Ramos (cell line): ENCODE measurements at regions not wholly inside any gene's neighbourhood (a gene's known extent, or its start where the extent isn't known, plus 50 kb on each side); places are given as distances from the start of the nearest gene placed in this dataset.
"Not testable (repeated sequence)": the region's sequence is repeated elsewhere in the genome, so short reads cannot be mapped to it uniquely, and the experiment has no call there.

Experiments
- in situ Hi-C: fragments of 300-500 bp; cut with MboI; formaldehyde crosslinking; loops from one replicate; pipeline ENCODE4 v1.14.3; 2022; ENCODE audit warnings: low sequenced_read_pairs; ENCODE audit not compliant: unreplicated experiment

DNA sequence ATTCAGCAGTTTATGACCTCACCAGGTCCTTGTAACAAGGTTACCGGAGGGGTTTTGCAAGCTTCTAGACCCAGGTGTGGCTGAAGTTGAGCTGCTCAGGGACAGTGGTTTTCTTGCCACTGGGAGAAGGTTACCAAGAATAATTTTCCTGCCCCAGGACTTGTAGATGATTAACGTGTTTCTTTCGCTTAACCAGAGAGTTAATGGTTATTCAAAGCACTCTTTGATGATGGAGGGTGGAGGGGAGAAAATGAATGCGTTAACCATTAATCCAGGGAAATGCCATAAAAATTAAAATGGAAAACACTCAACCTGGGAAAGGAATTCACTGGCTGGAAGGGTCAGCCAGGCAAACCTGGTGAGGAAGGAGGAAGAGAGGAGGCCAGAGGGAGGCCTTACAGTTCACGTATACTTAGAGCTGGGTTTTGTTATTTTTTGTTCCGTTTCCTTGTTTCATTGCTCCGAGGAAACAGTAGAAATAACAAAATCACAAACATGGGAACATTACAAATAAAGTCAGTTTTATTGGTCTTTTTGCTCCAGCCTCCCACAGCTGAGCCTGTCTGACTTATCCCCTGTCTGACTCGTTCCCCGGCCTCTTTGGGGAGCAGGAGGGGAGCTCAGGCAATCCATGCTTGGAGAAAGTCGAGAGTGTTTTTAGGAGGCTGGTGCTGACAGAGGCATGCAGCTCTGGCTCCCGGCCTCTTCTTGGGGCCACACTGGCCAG, 207.5 kb upstream of the IRF2BP2 start:
- in situ Hi-C loops: not testable (repeated sequence)

DNA sequence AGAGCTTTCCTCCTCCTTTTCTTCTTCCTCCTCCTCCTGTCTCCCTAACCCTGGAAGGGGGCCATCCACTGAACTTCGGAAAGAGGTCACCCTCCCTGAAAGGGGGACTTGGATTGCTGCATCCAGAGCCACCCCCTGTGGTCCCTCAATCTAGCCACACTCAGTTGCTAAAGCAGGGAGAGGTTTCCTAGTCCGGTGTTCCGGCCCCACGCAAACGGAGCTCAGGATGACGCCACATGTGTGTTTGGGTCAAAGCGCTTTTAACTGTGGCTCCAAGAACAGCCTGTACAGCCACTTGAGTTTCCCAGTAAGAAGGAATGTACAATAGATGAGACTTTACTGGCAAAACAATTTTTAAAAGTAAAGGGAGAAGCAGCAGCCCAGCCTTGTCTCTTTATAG, 206.9 kb upstream of the IRF2BP2 start:
- in situ Hi-C loops: not testable (repeated sequence)

DNA sequence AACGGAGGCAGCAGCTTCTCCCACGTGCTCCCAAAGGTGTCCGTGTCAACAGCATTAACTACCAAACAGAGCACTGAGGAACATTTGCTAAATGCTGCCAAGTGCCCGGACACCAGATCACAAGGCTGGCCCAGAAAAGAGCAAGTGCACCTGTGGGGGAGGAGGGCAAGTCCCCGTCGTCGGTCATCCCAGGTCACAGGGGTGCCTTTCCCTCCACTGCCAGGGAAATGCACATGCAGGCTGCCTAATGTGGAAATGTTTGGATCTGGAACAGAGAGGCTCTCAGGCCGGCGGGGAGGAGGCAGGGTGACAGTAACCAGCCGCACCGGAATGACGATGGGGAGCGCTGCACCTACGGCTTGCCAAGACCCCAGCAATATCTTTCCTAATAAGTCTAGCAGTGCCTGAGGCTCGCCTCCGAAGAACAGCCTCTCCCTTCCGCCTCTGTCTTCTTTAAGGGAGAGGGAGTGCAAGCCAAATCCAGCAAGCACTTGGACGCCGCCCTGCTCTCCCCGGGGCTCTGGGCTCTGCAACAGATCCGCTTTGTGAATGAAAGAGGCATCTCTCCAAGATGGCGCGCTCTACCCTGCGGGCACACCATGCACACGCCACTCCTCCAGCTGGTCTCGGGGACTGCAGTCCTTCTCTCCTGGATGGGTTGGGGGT, 206.3 kb upstream of the IRF2BP2 start:
- in situ Hi-C loops: not testable (repeated sequence)

DNA sequence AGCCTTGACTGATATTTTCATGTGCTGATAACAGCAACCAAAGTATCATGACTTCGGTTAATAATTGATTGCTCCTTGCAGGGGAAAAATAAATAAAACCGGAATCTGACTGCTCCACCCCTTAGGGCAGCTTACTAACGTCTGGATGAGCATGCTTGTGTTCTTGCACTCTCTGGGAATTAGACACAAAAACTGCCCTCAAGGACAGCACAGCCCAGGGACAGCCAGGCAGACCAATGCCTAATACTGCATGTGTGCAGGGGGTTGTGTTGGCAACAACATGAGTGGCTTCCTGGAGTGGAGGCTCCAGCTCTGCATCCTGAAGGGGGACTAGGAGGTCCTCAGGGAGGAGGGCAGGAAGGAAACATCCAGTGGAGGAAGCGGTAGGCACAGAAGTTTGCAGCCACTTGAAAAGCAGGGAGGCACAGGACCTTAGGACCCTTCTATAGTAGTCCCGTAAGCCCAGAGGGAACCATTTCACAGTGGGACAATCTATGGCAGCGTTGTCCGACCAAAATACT, 205.4 kb upstream of the IRF2BP2 start:
- in situ Hi-C loops: not testable (repeated sequence)

DNA sequence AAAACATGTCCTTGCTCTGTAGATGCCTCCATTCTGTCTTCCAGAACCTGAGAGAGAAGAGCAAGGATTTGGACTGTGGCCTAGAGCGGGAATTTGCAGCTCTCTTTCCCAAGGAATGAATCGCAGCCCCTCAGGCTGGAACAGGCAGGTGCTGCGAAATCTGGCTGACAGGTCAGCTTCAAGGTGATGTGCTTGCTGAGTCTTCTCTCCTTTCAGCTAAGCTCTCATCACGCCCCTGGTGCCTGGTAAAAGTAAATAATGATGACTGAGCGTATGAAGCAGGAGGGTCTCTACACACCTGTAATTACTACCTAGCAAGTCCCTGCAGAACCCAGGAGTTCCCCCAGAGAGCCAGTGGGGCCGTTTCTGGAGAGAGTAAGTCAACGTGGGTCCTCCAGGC, 204.3 kb upstream of the IRF2BP2 start:
- in situ Hi-C loops: not testable (repeated sequence)

DNA sequence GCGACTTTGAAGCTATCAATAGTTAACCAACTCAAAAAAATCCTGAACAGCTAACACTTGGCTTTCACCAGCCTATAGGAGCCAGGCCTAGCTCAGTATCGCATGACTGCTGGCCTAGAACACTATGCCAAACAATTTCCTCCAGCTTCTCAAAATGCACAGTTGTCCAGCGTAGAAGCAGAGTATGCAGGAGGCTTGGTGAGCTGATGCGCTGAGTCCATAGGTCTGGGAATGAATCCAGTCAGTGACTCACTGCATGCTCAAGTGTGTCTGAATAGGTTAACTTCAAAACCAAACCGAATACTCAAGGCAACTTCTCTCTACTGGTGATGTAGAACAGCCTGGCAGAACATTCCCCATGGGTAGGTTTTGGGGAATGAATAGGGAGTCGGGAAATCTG, 201.8 kb upstream of the IRF2BP2 start:
- in situ Hi-C loops: not testable (repeated sequence)

DNA sequence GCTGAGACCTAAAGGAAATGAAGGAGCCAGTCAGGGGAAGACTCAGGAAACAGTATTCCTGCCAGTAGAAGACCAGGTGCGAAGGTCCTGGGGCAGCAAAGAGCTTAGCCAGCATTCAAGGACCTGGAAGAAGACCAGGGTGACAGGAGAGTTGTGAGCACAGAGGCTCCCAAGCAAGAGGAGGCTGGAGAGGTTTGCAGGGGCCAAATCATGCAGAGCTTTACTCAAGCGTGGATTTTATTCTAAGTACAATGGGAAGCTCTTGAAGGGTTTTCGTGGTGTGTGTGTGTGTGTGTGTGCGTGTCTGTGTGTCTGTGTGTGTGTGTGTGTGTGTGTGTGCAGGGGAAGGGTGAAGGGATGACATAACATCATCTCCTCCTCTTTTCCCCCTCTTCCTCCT, 200.7 kb upstream of the IRF2BP2 start:
- in situ Hi-C loops: not testable (repeated sequence)

DNA sequence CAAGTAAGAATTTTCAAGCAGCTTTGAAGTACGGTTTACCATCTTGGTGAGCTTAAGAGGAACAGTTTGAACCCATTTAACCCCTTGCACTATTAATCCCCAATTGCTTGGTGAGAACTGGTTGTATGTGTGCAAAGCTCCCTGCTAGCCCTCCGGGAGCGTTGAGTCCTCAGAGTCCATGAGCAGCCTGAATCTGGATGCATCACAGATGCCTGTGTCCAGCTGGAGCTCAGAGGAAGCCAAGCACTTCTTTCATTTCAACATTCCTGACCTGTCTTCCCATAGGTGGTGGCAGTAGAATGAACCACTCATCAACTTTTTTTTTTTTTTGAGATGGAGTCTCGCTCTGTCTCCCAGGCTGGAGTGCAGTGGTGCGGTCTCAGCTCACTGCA, 199.9 kb upstream of the IRF2BP2 start:
- in situ Hi-C loops: not testable (repeated sequence)

DNA sequence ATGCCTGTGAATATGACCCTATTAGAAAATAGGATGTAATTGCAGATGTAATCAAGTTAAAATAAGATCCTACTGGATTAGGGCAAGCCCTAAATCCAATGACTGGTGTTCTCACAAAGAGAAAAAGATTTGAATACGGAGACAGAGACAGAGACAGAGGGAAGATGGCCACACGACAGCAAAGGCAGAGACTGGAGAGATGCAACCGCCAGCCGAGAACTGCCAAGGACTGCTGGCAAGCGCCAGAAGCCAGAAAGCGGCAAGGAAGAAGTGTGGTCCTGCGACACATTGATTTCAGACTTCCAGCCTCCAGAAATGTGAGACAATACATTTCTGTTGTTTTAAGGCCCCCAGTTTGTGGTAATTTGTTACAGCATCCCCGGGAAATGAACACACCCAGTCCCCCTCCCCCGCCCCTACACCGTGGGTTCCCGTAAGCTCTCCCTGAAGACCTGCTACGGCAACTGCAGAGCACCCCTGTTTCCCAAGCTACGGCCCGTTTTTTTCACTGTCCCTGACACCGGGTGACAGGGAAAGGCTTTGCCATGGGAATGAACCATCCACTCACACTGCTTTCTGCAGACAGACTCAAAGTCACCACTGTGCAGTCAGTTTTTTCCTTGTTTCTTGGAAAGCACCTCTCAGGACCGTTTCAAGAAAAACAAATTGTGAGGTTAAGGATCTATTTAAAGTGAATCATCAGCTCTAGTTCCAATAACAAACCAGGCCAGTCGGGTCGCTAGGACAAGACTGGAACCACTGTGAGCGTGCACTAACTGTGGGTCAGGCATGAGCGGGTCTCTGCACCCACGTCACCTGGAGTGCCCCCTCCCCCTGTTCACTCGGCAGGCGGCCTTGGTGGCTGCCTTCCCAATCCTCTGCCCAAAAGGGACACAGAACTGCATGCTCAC, 199.2 kb upstream of the IRF2BP2 start:
- in situ Hi-C loops: not testable (repeated sequence)

DNA sequence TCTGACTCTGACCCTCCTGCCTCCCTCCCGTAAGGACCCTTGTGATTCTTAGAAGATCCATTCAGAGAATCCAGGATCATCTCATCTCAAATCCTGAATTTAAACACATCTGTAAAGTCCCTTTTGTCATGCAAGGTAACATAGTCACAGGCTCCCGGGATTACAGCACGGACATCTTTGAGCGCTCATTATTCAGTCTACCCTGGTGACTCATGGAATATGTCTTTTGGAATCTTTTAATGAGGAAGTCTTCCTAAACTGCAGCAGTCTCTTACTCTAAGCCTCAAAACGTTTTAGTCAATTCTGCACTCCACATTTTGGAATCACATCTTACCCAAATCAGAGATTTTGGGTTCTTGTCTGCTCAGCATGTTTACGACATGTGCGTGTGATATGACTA, 198.5 kb upstream of the IRF2BP2 start:
- in situ Hi-C loops: not testable (repeated sequence)

DNA sequence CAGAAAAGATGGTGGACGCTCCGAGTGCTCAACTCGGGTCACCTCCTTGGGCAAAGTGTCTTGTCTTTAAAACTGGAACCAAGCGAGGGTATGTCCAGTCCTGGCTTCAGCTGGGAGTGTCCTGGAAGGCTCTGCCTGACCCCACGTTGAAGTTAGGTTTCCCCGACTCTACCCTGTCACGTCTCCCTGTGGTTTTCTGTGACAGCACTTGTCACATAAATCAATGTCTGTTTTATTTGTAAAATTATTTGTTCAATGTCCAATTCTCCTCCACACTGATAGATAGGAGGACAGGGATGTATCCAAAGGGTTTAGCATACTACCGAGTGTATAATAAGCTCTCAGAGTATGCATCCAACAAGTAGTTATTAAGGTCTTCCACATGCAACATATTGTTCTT, 197.7 kb upstream of the IRF2BP2 start:
- in situ Hi-C loops: not testable (repeated sequence)

DNA sequence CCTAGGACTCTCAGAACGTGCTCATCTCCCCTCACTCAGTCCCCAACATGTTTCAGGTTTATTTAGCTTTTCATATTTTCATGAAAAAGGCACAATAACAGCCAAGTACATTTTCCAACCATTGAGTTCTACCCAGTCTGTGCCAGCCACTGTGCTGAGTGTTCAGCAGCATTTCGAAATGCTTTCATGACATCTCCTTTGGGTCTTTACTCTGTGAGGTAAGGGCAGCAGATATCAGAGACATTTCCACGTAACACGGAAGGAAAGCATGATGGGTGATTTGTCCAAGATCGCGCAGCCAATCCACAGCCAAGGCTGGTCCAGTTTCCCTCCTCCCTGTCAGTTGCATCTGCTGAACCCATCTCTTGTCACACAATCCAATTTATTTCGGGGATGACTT, 192.6 kb upstream of the IRF2BP2 start:
- in situ Hi-C loops: not testable (repeated sequence)

DNA sequence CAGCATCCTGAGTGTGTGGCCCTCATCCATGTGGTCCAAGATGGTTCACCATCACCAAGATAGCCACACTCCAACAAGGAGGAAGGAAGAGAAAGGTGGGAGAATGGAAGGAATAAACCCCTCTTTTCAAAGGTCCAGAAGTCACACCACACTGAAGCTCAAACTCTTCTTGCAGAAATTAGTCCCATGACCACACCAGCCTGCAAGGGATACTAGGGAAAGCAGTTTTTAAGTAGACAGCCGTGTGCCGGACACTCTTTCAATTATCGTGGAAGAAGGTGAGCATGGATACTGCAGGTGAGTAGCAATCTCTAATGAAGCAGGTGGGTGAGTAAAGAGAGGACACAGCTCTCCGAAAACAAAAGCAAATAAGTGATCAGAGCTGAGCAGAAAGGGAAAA, 191.7 kb upstream of the IRF2BP2 start:
- in situ Hi-C loops: not testable (repeated sequence)

DNA sequence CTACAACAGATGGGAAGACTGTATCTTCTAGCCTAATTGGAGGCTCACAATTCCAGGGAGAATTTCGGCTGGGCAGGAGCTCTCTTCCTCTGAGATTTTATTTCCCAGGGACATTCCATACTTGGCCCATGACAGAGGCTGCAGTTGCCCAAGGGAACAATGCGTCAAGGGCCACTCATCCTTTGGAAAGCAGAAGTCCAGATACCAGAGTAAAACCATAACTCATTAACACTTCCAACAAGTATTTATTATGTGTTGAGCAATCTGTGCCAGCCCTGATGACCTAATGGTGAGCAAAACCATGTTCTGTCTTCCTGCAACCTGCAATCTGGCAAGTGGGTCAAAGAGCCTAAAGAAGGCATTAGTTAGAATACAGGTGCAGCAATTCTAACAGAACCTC, 191.2 kb upstream of the IRF2BP2 start:
- in situ Hi-C loops: not testable (repeated sequence)

DNA sequence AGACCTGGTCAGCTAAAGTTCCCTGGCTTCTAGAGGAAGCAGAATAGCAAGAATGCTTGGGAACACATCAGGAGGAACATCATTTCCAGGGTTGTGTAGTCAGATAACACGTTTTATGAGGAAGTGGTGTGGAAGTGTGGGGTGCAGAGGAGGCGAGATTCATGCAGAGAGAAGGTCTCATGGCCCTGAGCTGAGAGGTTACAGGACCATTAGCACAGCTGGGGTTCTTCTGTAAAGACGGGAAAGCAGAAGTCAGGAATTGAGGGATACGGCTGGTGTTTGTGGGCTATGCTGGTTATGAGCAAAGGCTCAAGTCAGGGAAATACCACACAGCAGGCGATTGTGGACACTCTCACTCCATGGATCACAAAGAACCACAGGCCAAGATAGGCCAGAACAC, 190.6 kb upstream of the IRF2BP2 start:
- in situ Hi-C loops: not testable (repeated sequence)

DNA sequence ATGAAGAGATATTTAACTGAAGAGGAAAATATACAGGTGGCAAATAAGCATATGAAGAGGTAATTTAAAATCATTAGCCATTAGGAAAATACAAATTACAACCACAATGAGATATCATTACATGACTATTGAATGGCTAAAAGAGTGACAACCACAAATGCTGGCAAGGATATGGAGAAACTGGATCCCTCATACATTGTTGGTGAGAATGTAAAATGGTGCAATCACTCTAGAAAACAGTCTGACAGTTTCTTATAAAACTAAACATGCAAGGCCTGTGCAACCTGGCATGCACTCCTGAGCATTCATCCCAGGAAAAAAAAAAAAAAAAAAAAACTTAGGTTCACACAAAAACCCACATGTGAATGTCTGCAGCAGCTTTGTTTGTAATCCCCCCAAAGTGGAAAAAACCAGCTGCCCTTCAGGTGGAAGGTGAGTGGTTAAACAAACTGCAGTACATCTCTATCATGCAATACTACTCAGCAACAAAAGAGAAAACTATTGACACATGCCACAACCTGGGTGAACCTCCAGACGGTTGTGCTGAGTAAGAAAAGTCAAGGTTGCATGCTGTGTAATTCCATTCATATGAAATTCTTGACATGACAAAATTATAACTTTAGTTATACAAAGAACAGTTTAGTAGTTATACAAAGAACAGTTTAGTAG, 189.2 kb upstream of the IRF2BP2 start:
- in situ Hi-C loops: not testable (repeated sequence)

DNA sequence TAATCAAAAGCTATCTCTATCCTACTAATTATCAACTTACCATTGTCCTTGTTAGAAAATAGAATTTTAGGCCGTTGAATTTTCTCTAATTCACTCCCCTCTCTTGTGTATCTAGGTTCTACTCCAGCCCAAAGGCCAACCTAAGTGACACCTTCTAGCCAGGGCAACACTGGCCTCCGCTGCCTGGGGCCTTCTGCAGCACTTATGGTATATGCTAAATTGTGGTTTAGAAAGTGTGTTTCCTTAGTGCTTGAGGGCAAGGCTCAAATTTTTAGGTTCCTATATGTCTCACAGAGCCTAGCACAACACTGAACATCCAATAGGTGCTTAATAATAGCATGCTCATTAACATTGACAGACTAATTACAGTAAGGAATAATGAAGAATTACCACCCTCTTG, 187.2 kb upstream of the IRF2BP2 start:
- in situ Hi-C loops: not testable (repeated sequence)

DNA sequence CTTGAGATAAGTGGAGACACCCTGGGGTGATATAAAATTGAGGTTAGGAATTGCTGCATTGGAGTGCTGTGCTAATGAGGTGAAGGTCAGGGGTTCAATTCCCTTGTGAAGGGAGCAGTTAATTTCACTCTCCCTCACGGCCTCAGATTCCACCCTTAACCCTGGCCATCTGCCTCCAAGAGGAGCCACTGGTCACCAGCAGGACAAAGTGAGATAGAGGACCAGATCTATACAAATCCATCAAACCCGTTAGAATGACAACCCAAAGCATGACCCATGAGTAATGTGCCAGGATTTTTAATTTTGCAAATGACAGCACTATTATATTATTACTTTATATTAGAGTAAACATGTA, 186.4 kb upstream of the IRF2BP2 start:
- in situ Hi-C loops: not testable (repeated sequence)

DNA sequence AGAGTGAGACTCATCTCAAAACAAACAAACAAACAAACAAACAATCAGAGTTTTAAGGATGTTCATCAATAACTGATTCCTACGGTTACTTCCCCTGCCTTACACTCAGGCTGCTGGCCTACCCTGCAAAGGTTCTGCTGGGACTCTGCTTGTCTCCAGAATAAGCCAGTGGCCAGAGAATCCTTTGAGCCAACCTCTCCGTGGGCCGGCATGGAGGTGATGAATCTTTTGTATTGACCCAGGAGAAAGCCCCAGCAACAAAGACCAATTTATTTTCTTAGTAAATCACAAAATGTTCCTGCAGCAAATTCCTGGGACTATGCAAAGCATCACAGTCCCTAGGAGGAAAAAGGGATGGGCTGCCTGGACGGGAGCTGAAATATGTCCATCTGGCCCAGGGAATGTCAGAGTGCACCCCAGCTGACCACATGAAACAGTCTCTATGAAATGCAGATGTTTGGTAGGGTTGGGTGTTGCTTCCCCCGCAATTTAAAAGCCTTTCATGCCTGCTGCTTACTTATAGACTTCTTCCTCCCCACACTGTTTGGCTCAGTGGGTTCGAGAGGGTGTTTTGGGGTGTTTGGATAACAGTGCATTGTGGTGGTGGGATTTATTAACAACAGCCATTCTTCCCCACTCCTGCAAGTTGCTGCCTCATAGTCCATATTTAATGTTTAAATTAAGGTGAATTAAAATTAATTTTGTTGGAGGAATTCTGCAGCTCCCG, 185.9 kb upstream of the IRF2BP2 start:
- in situ Hi-C loops: not testable (repeated sequence)

DNA sequence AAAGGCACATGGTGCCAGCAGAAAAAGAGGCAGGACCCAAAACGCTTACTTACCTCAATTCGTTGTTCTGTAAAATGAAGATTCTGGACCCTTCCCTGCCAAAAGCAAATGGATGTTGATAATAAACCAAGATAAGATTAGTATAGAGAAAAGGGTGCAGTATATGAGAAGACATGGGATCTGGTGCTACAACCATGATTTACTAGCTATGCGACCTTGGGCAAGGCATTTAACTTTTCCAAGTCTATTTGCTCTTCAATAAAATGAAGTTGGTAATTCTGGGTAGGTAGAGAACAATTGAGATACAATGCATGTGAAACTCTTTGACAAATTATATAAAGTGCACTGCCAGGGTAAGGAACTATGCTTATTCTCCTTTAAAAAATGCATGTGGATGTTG, 185.0 kb upstream of the IRF2BP2 start:
- in situ Hi-C loops: not testable (repeated sequence)
